K562 (cell line): ENCODE measurements at regions not wholly inside any gene's neighbourhood (a gene's known extent, or its start where the extent isn't known, plus 50 kb on each side); places are given as distances from the start of the nearest gene placed in this dataset.

Experiments used
- ATAC-seq: fragments of 200-7000 bp; cut with Tn5 transposase; 3 replicates; pipeline ENCODE4 v1.9.1; 2020; ENCODE audit warnings: moderate library complexity
- BruUV-seq: library from RNA; stranded (reverse); fragments of 400-500 nt; replicated peaks from 2 replicates; lab custom pipeline; 2021; lab: Mats Ljungman, UMichigan
- CTCF ChIA-PET: fragments of 300-600 bp; formaldehyde crosslinking; extraction: SDS; loops from one replicate; lab custom pipeline; 2021; ENCODE audit warnings: low intra/inter-chr PET ratio; lab: Yijun Ruan, JAX
- POLR2A ChIA-PET: fragments of 300-600, 350-650 bp; sonication (Branson Sonifier 250); formaldehyde crosslinking; extraction: SDS; loops from one replicate; lab custom pipeline; 2021; ENCODE audit warnings: antibody characterized with exemption, inconsistent platforms; lab: Yijun Ruan, JAX
- DNase-seq, 4 experiments: peaks; one replicate each; pipeline versions ENCODE4 v3.0.0 to v3.0.0-alpha.2; 2011 to 2018; ENCODE audit warnings: low spot score in 3 of 4, mixed read lengths in 3 of 4; ENCODE audit errors: extremely low read depth in 1 of 4
- FAIRE-seq: peaks from 2 replicates; lab custom pipeline; 2011; peaks lifted over from hg19 to GRCh38; lab: Jason Lieb, UNC
- H2AFZ ChIP-seq: 2 replicates; pipeline ENCODE4 v1.6.0; 2011; ENCODE audit warnings: low read depth, low read length, control low read depth, inconsistent platforms
- H3K27ac ChIP-seq: fragments of 200-600 bp; 3 replicates; pipeline ENCODE4 v1.8.0; 2011; ENCODE audit warnings: low read depth, mild to moderate bottlenecking, control low read depth, inconsistent platforms, low read length, moderate library complexity, mixed read lengths; ENCODE audit errors: extremely low read depth
- H3K27me3 ChIP-seq, 2 experiments: fragments of 300-600 bp in 1 of 2; 2 replicates in 1 of 2; 3 replicates in 1 of 2; pipeline versions ENCODE4 v1.6.0 to v1.8.0; 2011; ENCODE audit warnings: inconsistent platforms in 2 of 2, low read length in 2 of 2, mild to moderate bottlenecking in 1 of 2, mixed read lengths in 1 of 2, moderate library complexity in 1 of 2; ENCODE audit not compliant: control insufficient read depth in 2 of 2, insufficient read depth in 2 of 2
- H3K36me3 ChIP-seq: fragments of 300-600 bp; 3 replicates; pipeline ENCODE4 v1.8.0; 2011; ENCODE audit warnings: mild to moderate bottlenecking, low read length, inconsistent platforms; ENCODE audit not compliant: control insufficient read depth, insufficient read depth
- H3K4me1 ChIP-seq, 2 experiments: fragments of 200-600 bp in 1 of 2; replicated peaks in 1 of 2; 2 replicates in 1 of 2; 3 replicates in 1 of 2; pipeline versions ENCODE4 v1.5.1 to v1.8.0; 2011; ENCODE audit warnings: inconsistent platforms in 2 of 2, low read length in 2 of 2, mild to moderate bottlenecking in 1 of 2, mixed read lengths in 1 of 2, moderate library complexity in 1 of 2; ENCODE audit not compliant: control insufficient read depth in 2 of 2, insufficient read depth in 2 of 2
- H3K4me2 ChIP-seq: 2 replicates; pipeline ENCODE4 v1.6.1; 2011; ENCODE audit warnings: low read length, control low read depth, inconsistent platforms, mixed read lengths; ENCODE audit not compliant: insufficient read depth
- H3K4me3 ChIP-seq: fragments of 200-600 bp; sonication (generic), shearing (Covaris generic); 2 replicates; pipeline ENCODE4 v1.5.1; 2016; ENCODE audit warnings: control low read depth, inconsistent platforms
- H3K79me2 ChIP-seq: fragments of 200-600 bp; 3 replicates; pipeline ENCODE4 v1.8.0; 2011; ENCODE audit warnings: low read length, inconsistent platforms; ENCODE audit not compliant: control insufficient read depth, insufficient read depth
- H3K9ac ChIP-seq, 2 experiments: 2 replicates each; pipeline versions ENCODE4 v1.6.0 to v1.6.1; 2011; ENCODE audit warnings: low read depth in 2 of 2, low read length in 2 of 2, control low read depth in 1 of 2, inconsistent platforms in 1 of 2, mild to moderate bottlenecking in 1 of 2, mixed read lengths in 1 of 2; ENCODE audit not compliant: insufficient read depth in 1 of 2
- H3K9me1 ChIP-seq: one replicate; pipeline ENCODE4 v1.6.0; 2011; ENCODE audit warnings: inconsistent platforms, mild to moderate bottlenecking, low read length, moderate library complexity; ENCODE audit not compliant: control insufficient read depth, insufficient read depth
- H3K9me3 ChIP-seq: replicated peaks from 2 replicates; pipeline ENCODE4 v1.5.1; 2011; ENCODE audit warnings: low read depth, low read length, inconsistent platforms; ENCODE audit not compliant: control insufficient read depth, insufficient read depth
- H4K20me1 ChIP-seq: replicated peaks from 2 replicates; pipeline ENCODE4 v1.6.1; 2011; ENCODE audit warnings: low read length, inconsistent platforms, mixed read lengths; ENCODE audit not compliant: control insufficient read depth, insufficient read depth
- ATF2 ChIP-seq: sonication (generic); formaldehyde crosslinking; IDR thresholded peaks from 2 replicates; pipeline ENCODE4 v1.8.1; 2022; ENCODE audit warnings: missing genetic modification reagents
- CAMTA2 ChIP-seq: fragments of 250-450 bp; sonication (Bioruptor Pico); conservative IDR thresholded peaks from 2 replicates; pipeline ENCODE4 v1.5.1; 2022
- CBX1 ChIP-seq: sonication (generic); IDR thresholded peaks from 2 replicates; pipeline ENCODE4 v1.6.1; 2016; ENCODE audit warnings: antibody characterized with exemption, low read depth, mild to moderate bottlenecking
- DNMT1 ChIP-seq: fragments of 450-650 bp; IDR thresholded peaks from 2 replicates; pipeline ENCODE4 v1.6.1; 2016; ENCODE audit warnings: antibody characterized with exemption, mild to moderate bottlenecking
- IRF9 ChIP-seq: fragments of 450-650 bp; IDR thresholded peaks from 2 replicates; pipeline ENCODE4 v1.6.1; 2016; ENCODE audit warnings: missing biosample characterization, missing genetic modification characterization
- KAT8 ChIP-seq: fragments of 450-650 bp; IDR thresholded peaks from 2 replicates; pipeline ENCODE4 v1.6.1; 2016; ENCODE audit warnings: low read depth, mild to moderate bottlenecking
- PHF20 ChIP-seq: fragments of 450-650 bp; IDR thresholded peaks from 2 replicates; pipeline ENCODE4 v1.6.1; 2018; ENCODE audit not compliant: partially characterized antibody
- POU5F1 ChIP-seq: fragments of 150-350 bp; IDR thresholded peaks from 2 replicates; pipeline ENCODE4 v1.6.1; 2014; ENCODE audit warnings: borderline replicate concordance, low read length, low read depth, mild to moderate bottlenecking; ENCODE audit not compliant: partially characterized antibody
- ZBTB43 ChIP-seq: sonication (generic); formaldehyde crosslinking; IDR thresholded peaks from 2 replicates; pipeline ENCODE4 v1.8.0; 2023; ENCODE audit warnings: mild to moderate bottlenecking, missing genetic modification reagents
- WGBS: fragments of 100-300 bp; shearing (Covaris generic); methylation state at CpG from one replicate; pipeline ENCODE4 v1.1.6; 2016; ENCODE audit warnings: low coverage, mixed read lengths; ENCODE audit not compliant: insufficient coverage; ENCODE audit errors: missing lambda C conversion rate; 5-methylcytosine and 5-hydroxymethylcytosine counted together
- in situ Hi-C: fragments of 300-500 bp; cut with MboI; formaldehyde crosslinking; loops from 4 replicates; pipeline ENCODE4 v1.15.0; 2018; ENCODE audit warnings: inconsistent platforms, mixed read lengths
- intact Hi-C: fragments of 100-400 bp; cut with micrococcal nuclease; formaldehyde crosslinking; loops from 2 replicates; pipeline ENCODE4 v1.14.2; 2022

- ChIA-PET CTCF (no interaction called here), POLR2A (interaction anchor here (1.0 kb wide), 1 partner anchor 9 kb away, joined by 4 read pairs; no protein-coding TSS in a partner anchor)
- Histone ChIP-seq H3K4me2 (no peak overlapping the region), H3K4me3 (no peak overlapping the region), H2AFZ (no peak overlapping the region), H3K27ac (no peak overlapping the region), H3K27me3 (peaks cover 0 to 33% of the 10 kb centered on the region in 2 experiments; a peak in 3 of 5 replicates), H3K9me1 (no peaks in the 10 kb centered on the region), H4K20me1 (peaks cover 6% of the 10 kb centered on the region; the same call in 1 of the 2 replicates), H3K9me3 (no peaks in the 10 kb centered on the region), H3K4me1 (peaks cover 0 to 3% of the 10 kb centered on the region in 2 experiments; a peak in 2 of 5 replicates), H3K36me3 (no peaks in the 10 kb centered on the region), H3K79me2 (no peaks in the 10 kb centered on the region), H3K9ac (no peak overlapping the region)
- no peak for FAIRE-seq
- intact Hi-C loops: no loop called here
- in situ Hi-C loops: no loop called here
- DNase-seq: no peak
- no peak for ATAC-seq
- no TSS peak for BruUV-seq
- WGBS: 5% methylated on average over 15 of the region's 18 CpGs
- TF ChIP-seq ZBTB43 (no peak), POU5F1 (no peak), DNMT1 (no peak), CBX1 (no peak), PHF20 (no peak), KAT8 (no peak), IRF9 (no peak), ATF2 (CRISPR knock-in tag) (no peak), CAMTA2 (CRISPR knock-in tag) (no peak)
Observed at GRCh38 chr4:8729408-8730149, 137.0 kb downstream of the CPZ start.
